ENCODE measurements at regions not wholly inside any gene's neighbourhood (a gene's known extent, or its start where the extent isn't known, plus 50 kb on each side); places are given as distances from the start of the nearest gene placed in this dataset.

GRCh38 chr1:55916907-55917306, 662.5 kb downstream of the PLPP3 start:
- Histone ChIP-seq H3K4ac (ENCODE audit: low read depth, low read length) (no peak overlapping the region), H2BK12ac (ENCODE audit: low read length) (no peak overlapping the region), H2BK5ac (ENCODE audit: low read depth, low read length, poor library complexity) (no peak overlapping the region), H3K79me1 (ENCODE audit: low read length) (peaks cover 35% of the 10 kb centered on the region), H2BK120ac (ENCODE audit: insufficient read depth, low read length, poor library complexity) (no peak overlapping the region), H3K9ac (ENCODE audit: low read length) (no peak overlapping the region), H4K91ac (ENCODE audit: low read depth, low read length) (no peak overlapping the region), H3K27ac (ENCODE audit: low read depth, low read length) (peak overlapping the region; percentile 86), H3K27me3 (ENCODE audit: insufficient read depth, low read length) (no peaks in the 10 kb centered on the region), H3K4me3 (ENCODE audit: low read depth, low read length) (no peak overlapping the region), H4K12ac (ENCODE audit: low read depth, low read length) (no peak overlapping the region), H4K8ac (ENCODE audit: low read depth, low read length) (no peak overlapping the region), H3K4me1 (ENCODE audit: control insufficient read depth in 1 of 2, insufficient read depth in 2 of 2, low read length in 2 of 2) (peaks cover 3 to 10% of the 10 kb centered on the region in 2 experiments), H3K36me3 (ENCODE audit: control insufficient read depth in 1 of 2, insufficient read depth in 2 of 2, low read length in 2 of 2) (peaks cover 2 to 9% of the 10 kb centered on the region in 2 experiments), H3K23ac (ENCODE audit: low read length) (no peak overlapping the region), H3K4me2 (ENCODE audit: low read length) (no peak overlapping the region), H2AFZ (ENCODE audit: insufficient read depth, low read length, poor library complexity) (no peak overlapping the region), H2AK5ac (ENCODE audit: low read length) (no peak overlapping the region), H3K14ac (ENCODE audit: low read length) (no peak overlapping the region), H3K9me3 (ENCODE audit: insufficient read depth, low read depth, low read length) (peaks cover 14% of the 10 kb centered on the region), H3K18ac (ENCODE audit: low read length) (no peak overlapping the region), H3K79me2 (ENCODE audit: control insufficient read depth, insufficient read depth, low read length, poor library complexity) (peaks cover 2% of the 10 kb centered on the region)
- WGBS (ENCODE audit: extremely low coverage, insufficient coverage, insufficient read length): no CpG with 5 or more reads among the region's 3 CpGs
- no peak for DNase-seq

DNA sequence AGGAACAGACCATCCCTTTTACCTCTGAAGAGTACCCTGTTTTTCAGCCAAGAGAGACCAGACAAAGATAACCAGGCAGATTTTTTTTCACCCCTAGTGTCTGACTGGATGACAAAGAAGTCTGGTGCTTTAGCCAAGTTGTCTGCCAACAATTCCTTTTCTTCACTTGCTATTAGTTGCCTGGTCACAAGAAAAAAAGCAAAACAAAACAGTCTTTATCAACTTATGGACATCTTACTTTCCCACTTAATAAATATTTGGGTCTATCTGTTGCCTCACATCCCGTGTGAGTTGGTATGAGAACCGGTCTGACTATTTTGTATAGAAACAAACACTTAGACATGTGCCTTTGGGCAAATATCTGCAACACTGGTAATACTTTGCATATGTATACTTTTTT, 662.9 kb downstream of the PLPP3 start:
- H3K23ac ChIP-seq (ENCODE audit: low read length): no peak overlapping the region
- no CpG with 5 or more reads among the region's 2 CpGs for WGBS (ENCODE audit: extremely low coverage, insufficient coverage, insufficient read length)
- DNase-seq: peak; percentile 86 to 97

DNA sequence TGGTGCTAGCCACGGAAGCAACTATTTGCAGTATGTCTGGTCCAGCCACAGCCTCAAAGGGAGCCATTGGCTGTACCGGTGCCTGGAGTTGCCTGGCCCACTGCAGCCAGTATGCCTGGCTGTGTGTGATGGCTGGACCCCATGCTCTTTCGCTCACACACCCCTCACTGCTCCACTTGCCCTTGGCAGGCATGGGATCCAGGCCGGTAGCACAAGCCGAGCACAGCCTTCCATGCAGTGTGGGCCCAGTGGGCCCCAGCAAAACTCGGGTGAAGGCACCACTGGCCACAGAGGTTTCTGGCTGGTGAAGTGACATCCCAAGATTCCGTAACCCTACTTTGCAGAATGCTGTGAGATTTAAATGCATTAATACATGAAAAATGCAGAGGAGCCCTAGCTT, 665.8 kb downstream of the PLPP3 start:
- H3K4me1 ChIP-seq (ENCODE audit: control insufficient read depth in 1 of 2, insufficient read depth in 2 of 2, low read length in 2 of 2): peaks cover 0 to 7% of the 10 kb centered on the region in 2 experiments
- H3K27ac ChIP-seq (ENCODE audit: low read depth, low read length): no peak overlapping the region
- H3K79me2 ChIP-seq (ENCODE audit: control insufficient read depth, insufficient read depth, low read length, poor library complexity): peaks cover 2% of the 10 kb centered on the region
- H3K4me2 ChIP-seq (ENCODE audit: low read length): no peak overlapping the region
- peak overlapping the region; percentile 78 for H3K14ac ChIP-seq (ENCODE audit: low read length)
- H2BK120ac ChIP-seq (ENCODE audit: insufficient read depth, low read length, poor library complexity): peak overlapping the region; percentile 87
- peak overlapping the region; percentile 95 for H2BK12ac ChIP-seq (ENCODE audit: low read length)
- H3K23ac ChIP-seq (ENCODE audit: low read length): no peak overlapping the region
- peak overlapping the region; percentile 63 for H4K8ac ChIP-seq (ENCODE audit: low read depth, low read length)
- H3K9me3 ChIP-seq (ENCODE audit: insufficient read depth, low read depth, low read length): peaks cover 12% of the 10 kb centered on the region
- no CpG with 5 or more reads among the region's 7 CpGs for WGBS (ENCODE audit: extremely low coverage, insufficient coverage, insufficient read length)
- H2BK5ac ChIP-seq (ENCODE audit: low read depth, low read length, poor library complexity): peak overlapping the region; percentile 3
- no peak overlapping the region for H3K9ac ChIP-seq (ENCODE audit: low read length)
- H3K4me3 ChIP-seq (ENCODE audit: low read depth, low read length): no peak overlapping the region
- H3K18ac ChIP-seq (ENCODE audit: low read length): peak overlapping the region; percentile 73
- H2AK5ac ChIP-seq (ENCODE audit: low read length): peak overlapping the region; percentile 94
- peak overlapping the region; percentile 78 for H4K91ac ChIP-seq (ENCODE audit: low read depth, low read length)
- H3K36me3 ChIP-seq (ENCODE audit: control insufficient read depth in 1 of 2, insufficient read depth in 2 of 2, low read length in 2 of 2): peaks cover 2 to 9% of the 10 kb centered on the region in 2 experiments
- H3K27me3 ChIP-seq (ENCODE audit: insufficient read depth, low read length): no peaks in the 10 kb centered on the region
- DNase-seq: no peak
- H3K4ac ChIP-seq (ENCODE audit: low read depth, low read length): peak overlapping the region; percentile 61
- H2AFZ ChIP-seq (ENCODE audit: insufficient read depth, low read length, poor library complexity): peak overlapping the region; percentile 37
- H4K12ac ChIP-seq (ENCODE audit: low read depth, low read length): no peak overlapping the region
- peaks cover 31% of the 10 kb centered on the region for H3K79me1 ChIP-seq (ENCODE audit: low read length)

More for the DNA sequence above, 662.9 kb downstream of the PLPP3 start:
- Histone ChIP-seq H3K79me2 (ENCODE audit: control insufficient read depth, insufficient read depth, low read length, poor library complexity) (peaks cover 2% of the 10 kb centered on the region), H3K36me3 (ENCODE audit: control insufficient read depth in 1 of 2, insufficient read depth in 2 of 2, low read length in 2 of 2) (peaks cover 2 to 9% of the 10 kb centered on the region in 2 experiments), H3K4ac (ENCODE audit: low read depth, low read length) (no peak overlapping the region), H2BK5ac (ENCODE audit: low read depth, low read length, poor library complexity) (no peak overlapping the region), H2AK5ac (ENCODE audit: low read length) (no peak overlapping the region), H3K27ac (ENCODE audit: low read depth, low read length) (peak overlapping the region; percentile 86), H3K4me3 (ENCODE audit: low read depth, low read length) (no peak overlapping the region), H2BK12ac (ENCODE audit: low read length) (no peak overlapping the region), H4K12ac (ENCODE audit: low read depth, low read length) (no peak overlapping the region), H2AFZ (ENCODE audit: insufficient read depth, low read length, poor library complexity) (no peak overlapping the region), H3K9ac (ENCODE audit: low read length) (no peak overlapping the region), H3K79me1 (ENCODE audit: low read length) (peaks cover 35% of the 10 kb centered on the region), H4K91ac (ENCODE audit: low read depth, low read length) (no peak overlapping the region), H3K9me3 (ENCODE audit: insufficient read depth, low read depth, low read length) (peaks cover 14% of the 10 kb centered on the region), H3K18ac (ENCODE audit: low read length) (no peak overlapping the region), H3K4me2 (ENCODE audit: low read length) (no peak overlapping the region), H4K8ac (ENCODE audit: low read depth, low read length) (no peak overlapping the region), H3K4me1 (ENCODE audit: control insufficient read depth in 1 of 2, insufficient read depth in 2 of 2, low read length in 2 of 2) (peaks cover 3 to 10% of the 10 kb centered on the region in 2 experiments), H2BK120ac (ENCODE audit: insufficient read depth, low read length, poor library complexity) (no peak overlapping the region), H3K14ac (ENCODE audit: low read length) (no peak overlapping the region), H3K27me3 (ENCODE audit: insufficient read depth, low read length) (no peaks in the 10 kb centered on the region)

GRCh38 chr1:55912438-55912837, 666.9 kb downstream of the PLPP3 start:
- H3K36me3 ChIP-seq (ENCODE audit: control insufficient read depth in 1 of 2, insufficient read depth in 2 of 2, low read length in 2 of 2): peaks cover 2 to 9% of the 10 kb centered on the region in 2 experiments
- no peak for DNase-seq
- peaks cover 29% of the 10 kb centered on the region for H3K79me1 ChIP-seq (ENCODE audit: low read length)
- no peak overlapping the region for H3K18ac ChIP-seq (ENCODE audit: low read length)
- no peaks in the 10 kb centered on the region for H3K27me3 ChIP-seq (ENCODE audit: insufficient read depth, low read length)
- no peak overlapping the region for H3K14ac ChIP-seq (ENCODE audit: low read length)
- no peak overlapping the region for H2BK120ac ChIP-seq (ENCODE audit: insufficient read depth, low read length, poor library complexity)
- no peaks in the 10 kb centered on the region for H3K79me2 ChIP-seq (ENCODE audit: control insufficient read depth, insufficient read depth, low read length, poor library complexity)
- WGBS (ENCODE audit: extremely low coverage, insufficient coverage, insufficient read length): no CpG with 5 or more reads among the region's 6 CpGs
- H3K9me3 ChIP-seq (ENCODE audit: insufficient read depth, low read depth, low read length): peaks cover 12% of the 10 kb centered on the region
- H4K91ac ChIP-seq (ENCODE audit: low read depth, low read length): peak overlapping the region; percentile 78
- no peak overlapping the region for H3K4ac ChIP-seq (ENCODE audit: low read depth, low read length)
- no peak overlapping the region for H3K23ac ChIP-seq (ENCODE audit: low read length)
- H4K12ac ChIP-seq (ENCODE audit: low read depth, low read length): no peak overlapping the region
- peak overlapping the region; percentile 95 for H2BK12ac ChIP-seq (ENCODE audit: low read length)
- no peak overlapping the region for H3K9ac ChIP-seq (ENCODE audit: low read length)
- H3K4me3 ChIP-seq (ENCODE audit: low read depth, low read length): no peak overlapping the region
- no peak overlapping the region for H3K4me2 ChIP-seq (ENCODE audit: low read length)
- H2BK5ac ChIP-seq (ENCODE audit: low read depth, low read length, poor library complexity): no peak overlapping the region
- no peak overlapping the region for H3K27ac ChIP-seq (ENCODE audit: low read depth, low read length)
- peak overlapping the region; percentile 0 for H4K8ac ChIP-seq (ENCODE audit: low read depth, low read length)
- H2AFZ ChIP-seq (ENCODE audit: insufficient read depth, low read length, poor library complexity): no peak overlapping the region
- H3K4me1 ChIP-seq (ENCODE audit: control insufficient read depth in 1 of 2, insufficient read depth in 2 of 2, low read length in 2 of 2): peaks cover 0 to 3% of the 10 kb centered on the region in 2 experiments
- peak overlapping the region; percentile 2 for H2AK5ac ChIP-seq (ENCODE audit: low read length)

Data from trophoblast cell (in vitro differentiated cells and primary cell).